ENCODE measurements at regions not wholly inside any gene's neighbourhood (a gene's known extent, or its start where the extent isn't known, plus 50 kb on each side); places are given as distances from the start of the nearest gene placed in this dataset.

- H3K36me3 ChIP-seq (ENCODE audit: control insufficient read depth in 2 of 3, insufficient read depth in 3 of 3, low read length in 3 of 3), result no peaks in the 10 kb centered on the region
- no peak overlapping the region for H3K27ac ChIP-seq (ENCODE audit: low read depth in 2 of 2, low read length in 2 of 2)
- TF ChIP-seq CTCF (IDR thresholded peaks at IDR 0.05; ENCODE audit: borderline replicate concordance, extremely low read depth, insufficient read depth), result no peak
- intact Hi-C loops (cut with DNase I), result no loop called here
- H3K9me3 ChIP-seq (ENCODE audit: control insufficient read depth in 2 of 3, insufficient read depth in 1 of 3, low read length in 3 of 3), result no peaks in the 10 kb centered on the region
- H3K4me3 ChIP-seq (ENCODE audit: low read length in 3 of 3), result no peak overlapping the region
- FAIRE-seq (no peak), DNase-seq (no peak)
- no peaks in the 10 kb centered on the region for H3K27me3 ChIP-seq (ENCODE audit: control insufficient read depth, insufficient read depth, low read length)
- H3K4me1 ChIP-seq (ENCODE audit: control insufficient read depth in 2 of 3, insufficient read depth in 2 of 3, low read depth in 1 of 3, low read length in 3 of 3), result no peaks in the 10 kb centered on the region
- no peak overlapping the region for H3K9ac ChIP-seq (ENCODE audit: low read length in 3 of 3)
These were observed 114.4 kb upstream of the MLN start for GRCh38 chr6:33918175-33918695.

GRCh38 chr6:33915134-33915533, 111.3 kb upstream of the MLN start:
- H3K27ac ChIP-seq (ENCODE audit: low read depth in 2 of 2, low read length in 2 of 2), result no peak overlapping the region
- intact Hi-C loops (cut with DNase I), result no loop called here
- FAIRE-seq (no peak), DNase-seq (peak in 2 of 5 donors; percentile 22 to 40)
- no peaks in the 10 kb centered on the region for H3K36me3 ChIP-seq (ENCODE audit: control insufficient read depth in 2 of 3, insufficient read depth in 3 of 3, low read length in 3 of 3)
- H3K4me1 ChIP-seq (ENCODE audit: control insufficient read depth in 2 of 3, insufficient read depth in 2 of 3, low read depth in 1 of 3, low read length in 3 of 3), result no peaks in the 10 kb centered on the region
- no peaks in the 10 kb centered on the region for H3K27me3 ChIP-seq (ENCODE audit: control insufficient read depth, insufficient read depth, low read length)
- H3K9me3 ChIP-seq (ENCODE audit: control insufficient read depth in 2 of 3, insufficient read depth in 1 of 3, low read length in 3 of 3), result no peaks in the 10 kb centered on the region
- no peak overlapping the region for H3K4me3 ChIP-seq (ENCODE audit: low read length in 3 of 3)
- no peak overlapping the region for H3K9ac ChIP-seq (ENCODE audit: low read length in 3 of 3)
- no peak for TF ChIP-seq CTCF (IDR thresholded peaks at IDR 0.05; ENCODE audit: borderline replicate concordance, extremely low read depth, insufficient read depth)

- no peak overlapping the region for H3K27ac ChIP-seq (ENCODE audit: low read depth in 2 of 2, low read length in 2 of 2)
- no peaks in the 10 kb centered on the region for H3K27me3 ChIP-seq (ENCODE audit: control insufficient read depth, insufficient read depth, low read length)
- no peak for FAIRE-seq
- H3K9me3 ChIP-seq (ENCODE audit: control insufficient read depth in 2 of 3, insufficient read depth in 1 of 3, low read length in 3 of 3), result no peaks in the 10 kb centered on the region
- H3K36me3 ChIP-seq (ENCODE audit: control insufficient read depth in 2 of 3, insufficient read depth in 3 of 3, low read length in 3 of 3), result no peaks in the 10 kb centered on the region
- DNase-seq, result no peak
- H3K4me3 ChIP-seq (ENCODE audit: low read length in 3 of 3), result no peak overlapping the region
- H3K4me1 ChIP-seq (ENCODE audit: control insufficient read depth in 2 of 3, insufficient read depth in 2 of 3, low read depth in 1 of 3, low read length in 3 of 3), result no peaks in the 10 kb centered on the region
- H3K9ac ChIP-seq (ENCODE audit: low read length in 3 of 3), result no peak overlapping the region
- intact Hi-C loops (cut with DNase I), result no loop called here
- no peak for TF ChIP-seq CTCF (IDR thresholded peaks at IDR 0.05; ENCODE audit: borderline replicate concordance, extremely low read depth, insufficient read depth)
These were observed 110.8 kb upstream of the MLN start for GRCh38 chr6:33914645-33915044.

GRCh38 chr6:33912195-33912594, 108.4 kb upstream of the MLN start:
- Histone ChIP-seq H3K27me3 (ENCODE audit: control insufficient read depth, insufficient read depth, low read length) (no peaks in the 10 kb centered on the region), H3K4me3 (ENCODE audit: low read length in 3 of 3) (no peak overlapping the region), H3K36me3 (ENCODE audit: control insufficient read depth in 2 of 3, insufficient read depth in 3 of 3, low read length in 3 of 3) (no peaks in the 10 kb centered on the region), H3K27ac (ENCODE audit: low read depth in 2 of 2, low read length in 2 of 2) (no peak overlapping the region), H3K9ac (ENCODE audit: low read length in 3 of 3) (no peak overlapping the region), H3K9me3 (ENCODE audit: control insufficient read depth in 2 of 3, insufficient read depth in 1 of 3, low read length in 3 of 3) (no peaks in the 10 kb centered on the region), H3K4me1 (ENCODE audit: control insufficient read depth in 2 of 3, insufficient read depth in 2 of 3, low read depth in 1 of 3, low read length in 3 of 3) (peaks cover 0 to 13% (median 7%) of the 10 kb centered on the region in 3 donors)
- DNase-seq, result peak in 1 of 5 donors; percentile 35
- FAIRE-seq, result no peak
- no peak for TF ChIP-seq CTCF (IDR thresholded peaks at IDR 0.05; ENCODE audit: borderline replicate concordance, extremely low read depth, insufficient read depth)
- intact Hi-C loops (cut with DNase I), result no loop called here

All from kidney (tissue), 13 donors.